Thyroid gland (tissue), 4 donors: ENCODE measurements at regions not wholly inside any gene's neighbourhood (a gene's known extent, or its start where the extent isn't known, plus 50 kb on each side); places are given as distances from the start of the nearest gene placed in this dataset.

Experiments
- CTCF ChIP-seq, 6 experiments: fragments of 200-600 bp in 3 of 6; fragments of 450-650 bp in 3 of 6; sonication (generic) in 3 of 6; IDR thresholded peaks; one replicate each; pipeline ENCODE4 v1.5.1; 2016 to 2019; ENCODE audit warnings: antibody characterized with exemption in 6 of 6, mild to moderate bottlenecking in 2 of 6, inconsistent platforms in 1 of 6, moderate library complexity in 1 of 6
- POLR2A ChIP-seq, 2 donors: fragments of 450-650 bp; IDR thresholded peaks; one replicate each; pipeline ENCODE4 v1.6.1; 2017; ENCODE audit warnings: antibody characterized with exemption in 2 of 2, mild to moderate bottlenecking in 2 of 2, moderate library complexity in 1 of 2

GRCh38 chr12:107951024-107951423, 176.5 kb downstream of the ASCL4 start:
- TF ChIP-seq CTCF (IDR thresholded peaks at IDR 0.05) (no peak), POLR2A (IDR thresholded peaks at IDR 0.05) (no peak)
